HepG2 (cell line): ENCODE measurements at regions not wholly inside any gene's neighbourhood (a gene's known extent, or its start where the extent isn't known, plus 50 kb on each side); places are given as distances from the start of the nearest gene placed in this dataset.

ENCODE experiments used
- DBP ChIP-seq: sonication (generic); formaldehyde crosslinking; IDR thresholded peaks from 2 replicates; pipeline ENCODE4 v1.4.0; 2020; ENCODE audit warnings: missing genetic modification reagents; ENCODE audit errors: not compliant biosample characterization
- EP300 ChIP-seq, 3 experiments: sonication (generic) in 1 of 3; formaldehyde crosslinking in 1 of 3; IDR thresholded peaks; 2 replicates each; pipeline versions ENCODE4 v1.5.1 to v1.6.1; 2011 to 2020; ENCODE audit warnings: low read depth in 2 of 3, low read length in 2 of 3, borderline replicate concordance in 1 of 3, improper control_type of control experiment in 1 of 3, mild to moderate bottlenecking in 1 of 3, missing genetic modification reagents in 1 of 3, moderate library complexity in 1 of 3
- FOSL1 ChIP-seq: sonication (generic); formaldehyde crosslinking; IDR thresholded peaks from 2 replicates; pipeline ENCODE4 v1.9.0; 2021; ENCODE audit warnings: missing genetic modification reagents, borderline replicate concordance
- IKZF4 ChIP-seq: sonication (generic); formaldehyde crosslinking; IDR thresholded peaks from 2 replicates; pipeline ENCODE4 v1.5.1; 2020; ENCODE audit warnings: borderline replicate concordance, mild to moderate bottlenecking, low read depth, missing genetic modification reagents; ENCODE audit errors: not compliant biosample characterization
- ISL2 ChIP-seq: sonication (generic); formaldehyde crosslinking; IDR thresholded peaks from 2 replicates; pipeline ENCODE4 v1.5.0; 2020; ENCODE audit warnings: missing genetic modification reagents
- KLF6 ChIP-seq: IDR thresholded peaks from 2 replicates; pipeline ENCODE4 v1.8.0; 2016; ENCODE audit warnings: missing biosample characterization, missing genetic modification reagents
- KLF9 ChIP-seq: IDR thresholded peaks from 2 replicates; pipeline ENCODE4 v1.6.1; 2016; ENCODE audit warnings: low read depth
- LBX2 ChIP-seq: sonication (generic); formaldehyde crosslinking; IDR thresholded peaks from 2 replicates; pipeline ENCODE4 v1.5.0; 2020; ENCODE audit warnings: missing genetic modification reagents, mild to moderate bottlenecking, borderline replicate concordance
- MTF2 ChIP-seq: sonication (generic); formaldehyde crosslinking; IDR thresholded peaks from 2 replicates; pipeline ENCODE4 v1.5.0; 2020; ENCODE audit warnings: missing genetic modification reagents, borderline replicate concordance
- NR2F2 ChIP-seq: IDR thresholded peaks from 2 replicates; pipeline ENCODE4 v1.6.1; 2012; ENCODE audit warnings: low read depth, inconsistent platforms, borderline replicate concordance
- PAX8 ChIP-seq: sonication (generic); formaldehyde crosslinking; IDR thresholded peaks from 2 replicates; pipeline ENCODE4 v1.8.0; 2022; ENCODE audit warnings: mild to moderate bottlenecking, missing genetic modification reagents, borderline replicate concordance
- PREB ChIP-seq: sonication (generic); formaldehyde crosslinking; IDR thresholded peaks from 2 replicates; pipeline ENCODE4 v1.4.0; 2020; ENCODE audit warnings: missing genetic modification reagents
- PRMT3 ChIP-seq: sonication (generic); formaldehyde crosslinking; IDR thresholded peaks from 2 replicates; pipeline ENCODE4 v1.8.1; 2022; ENCODE audit warnings: low read depth, mild to moderate bottlenecking, moderate library complexity, missing genetic modification reagents, borderline replicate concordance
- RFX5 ChIP-seq: IDR thresholded peaks from 2 replicates; pipeline ENCODE4 v1.6.1; 2011; ENCODE audit warnings: low read depth, low read length, improper control_type of control experiment
- SOX6 ChIP-seq, 2 experiments: fragments of 450-650 bp in 1 of 2; sonication (generic) in 1 of 2; formaldehyde crosslinking in 1 of 2; IDR thresholded peaks; 2 replicates each; pipeline versions ENCODE4 v1.4.0 to v1.6.1; 2017 to 2020; ENCODE audit warnings: antibody characterized with exemption in 1 of 2, mild to moderate bottlenecking in 1 of 2, missing genetic modification reagents in 1 of 2
- TARDBP ChIP-seq: sonication (generic); formaldehyde crosslinking; IDR thresholded peaks from 2 replicates; pipeline ENCODE4 v1.8.0; 2022; ENCODE audit warnings: mild to moderate bottlenecking, missing genetic modification reagents
- ZBTB7A ChIP-seq: sonication (generic); formaldehyde crosslinking; IDR thresholded peaks from 2 replicates; pipeline ENCODE4 v1.8.0; 2022; ENCODE audit warnings: mild to moderate bottlenecking, missing genetic modification reagents
- ZMYM2 ChIP-seq: sonication (generic); formaldehyde crosslinking; IDR thresholded peaks from 2 replicates; pipeline ENCODE4 v1.8.0; 2022; ENCODE audit warnings: mild to moderate bottlenecking, missing genetic modification reagents
- ZNF329 ChIP-seq: sonication (generic); formaldehyde crosslinking; IDR thresholded peaks from 2 replicates; pipeline ENCODE4 v1.9.0; 2021; ENCODE audit warnings: low read depth, mild to moderate bottlenecking, missing genetic modification reagents
- ZNF577 ChIP-seq: sonication (generic); formaldehyde crosslinking; IDR thresholded peaks from 2 replicates; pipeline ENCODE4 v1.4.0; 2020; ENCODE audit warnings: mild to moderate bottlenecking, low read depth, missing genetic modification reagents, borderline replicate concordance
- ZNF740 ChIP-seq: sonication (generic); formaldehyde crosslinking; IDR thresholded peaks from 2 replicates; pipeline ENCODE4 v1.4.0; 2020; ENCODE audit warnings: missing genetic modification reagents
- ZNF772 ChIP-seq: sonication (generic); formaldehyde crosslinking; IDR thresholded peaks from 2 replicates; pipeline ENCODE4 v1.5.0; 2020; ENCODE audit warnings: mild to moderate bottlenecking, missing genetic modification reagents
- ZNF790 ChIP-seq: sonication (generic); formaldehyde crosslinking; IDR thresholded peaks from 2 replicates; pipeline ENCODE4 v1.8.0; 2022; ENCODE audit warnings: missing genetic modification reagents, mild to moderate bottlenecking, borderline replicate concordance
- TF ChIP-seq, protein P1 (sequence below): sonication (generic); formaldehyde crosslinking; IDR thresholded peaks from 2 replicates; pipeline ENCODE4 v1.4.0; 2020; ENCODE audit warnings: missing genetic modification reagents, low read depth, mild to moderate bottlenecking, borderline replicate concordance

- TF ChIP-seq MTF2 = no peak
- TF ChIP-seq FOSL1 = no peak
- TF ChIP-seq ZMYM2 (CRISPR knock-in tag) = peak; percentile 60; the same call in 1 of the 2 replicates
- TF ChIP-seq PAX8 (CRISPR knock-in tag) = no peak; the same call in 1 of the 2 replicates
- TF ChIP-seq LBX2 (CRISPR knock-in tag) = 0 out of 2 replicates have a peak, but pooled peaks have one; percentile 56
- peak; percentile 75 for TF ChIP-seq ZNF772 (CRISPR knock-in tag)
- peak; percentile 83; the same call in 1 of the 2 replicates for TF ChIP-seq KLF9 (CRISPR knock-in tag)
- peak; percentile 71; the same call in 1 of the 2 replicates for TF ChIP-seq ZNF329 (CRISPR knock-in tag)
- peak; percentile 39 for TF ChIP-seq DBP (CRISPR knock-in tag)
- no peak for TF ChIP-seq PREB
- peak; percentile 75 for TF ChIP-seq RFX5
- TF ChIP-seq ZBTB7A (CRISPR knock-in tag) = no peak
- TF ChIP-seq NR2F2 = peak; percentile 57; the same call in 1 of the 2 replicates
- peak; percentile 92 for TF ChIP-seq IKZF4
- peak in 1 of 2 experiments; percentile 89; a peak in 3 of 4 replicates for TF ChIP-seq EP300 (IDR thresholded peaks at IDR 0.05; ENCODE audit: low read depth in 2 of 2, low read length in 2 of 2)
- TF ChIP-seq EP300 (CRISPR knock-in tag; IDR thresholded peaks at IDR 0.05; ENCODE audit: borderline replicate concordance) = peak; percentile 87; the same call in 1 of the 2 replicates
- TF ChIP-seq, protein P1, sequence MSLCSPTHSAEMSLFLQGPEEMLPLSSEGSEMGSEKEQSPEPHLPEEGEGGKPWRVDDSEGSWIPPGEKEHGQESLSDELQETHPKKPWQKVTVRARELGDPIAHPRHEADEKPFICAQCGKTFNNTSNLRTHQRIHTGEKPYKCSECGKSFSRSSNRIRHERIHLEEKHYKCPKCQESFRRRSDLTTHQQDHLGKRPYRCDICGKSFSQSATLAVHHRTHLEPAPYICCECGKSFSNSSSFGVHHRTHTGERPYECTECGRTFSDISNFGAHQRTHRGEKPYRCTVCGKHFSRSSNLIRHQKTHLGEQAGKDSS (CRISPR knock-in tag) = peak; percentile 46
- no peak for TF ChIP-seq ZNF577
- no peak; the same call in 1 of the 2 replicates for TF ChIP-seq ZNF790
- peak; percentile 68 for TF ChIP-seq ISL2 (CRISPR knock-in tag)
- TF ChIP-seq PRMT3 (CRISPR knock-in tag) = peak; percentile 70; the same call in 1 of the 2 replicates
- TF ChIP-seq ZNF740 (CRISPR knock-in tag) = no peak
- TF ChIP-seq KLF6 (CRISPR knock-in tag) = peak; percentile 96
- no peak for TF ChIP-seq SOX6 (IDR thresholded peaks at IDR 0.05)
- TF ChIP-seq SOX6 (CRISPR knock-in tag; IDR thresholded peaks at IDR 0.05) = peak; percentile 79
- no peak; the same call in 1 of the 2 replicates for TF ChIP-seq TARDBP (CRISPR knock-in tag)
Measured at GRCh38 chr6:26204332-26205160, 117.3 kb downstream of the HFE start (continued).
